A673 (cell line): ENCODE measurements at regions not wholly inside any gene's neighbourhood (a gene's known extent, or its start where the extent isn't known, plus 50 kb on each side); places are given as distances from the start of the nearest gene placed in this dataset.
A peak's percentile ranks its signal among the peaks of the same experiment; 100 is the strongest.

Source experiments
- BruUV-seq: library from RNA; stranded (reverse); fragments of 400-500 nt; replicated peaks from 2 replicates; lab custom pipeline; 2021; lab: Mats Ljungman, UMichigan
- CTCF ChIA-PET: fragments of 300-600 bp; sonication (Branson Sonifier 250); formaldehyde crosslinking; loops from one replicate; lab custom pipeline; 2022; ENCODE audit warnings: antibody characterized with exemption; lab: Charles Lee
- POLR2A ChIA-PET: fragments of 300-600 bp; sonication (Branson Sonifier 250); formaldehyde crosslinking; loops from one replicate; lab custom pipeline; 2022; ENCODE audit warnings: antibody characterized with exemption; ENCODE audit not compliant: low non-redundant PET; lab: Charles Lee
- DNase-seq: peaks from one replicate; pipeline ENCODE4 v3.0.0-alpha.2; 2015; ENCODE audit warnings: low spot score
- H3K27ac ChIP-seq: fragments of 200-600 bp; sonication (generic); 2 replicates; pipeline ENCODE4 v1.5.1; 2016; ENCODE audit warnings: mixed run types, low read depth, mild to moderate bottlenecking, mixed read lengths, antibody characterized with exemption, low read length; ENCODE audit not compliant: poor library complexity, severe bottlenecking
- H3K27me3 ChIP-seq: fragments of 200-600 bp; sonication (generic); replicated peaks from 2 replicates; pipeline ENCODE4 v1.6.1; 2017; ENCODE audit warnings: mixed run types, low read depth, mild to moderate bottlenecking, mixed read lengths, antibody characterized with exemption, low read length; ENCODE audit not compliant: insufficient read depth, poor library complexity
- H3K36me3 ChIP-seq: fragments of 200-600 bp; sonication (generic); 2 replicates; pipeline ENCODE4 v1.6.1; 2016; ENCODE audit warnings: mixed run types, mild to moderate bottlenecking, mixed read lengths, antibody characterized with exemption, low read length; ENCODE audit not compliant: insufficient read depth, poor library complexity, severe bottlenecking
- H3K4me1 ChIP-seq: fragments of 200-600 bp; sonication (generic); 2 replicates; pipeline ENCODE4 v1.6.1; 2017; ENCODE audit warnings: mixed run types, mild to moderate bottlenecking, mixed read lengths, antibody characterized with exemption, low read length; ENCODE audit not compliant: insufficient read depth, poor library complexity, severe bottlenecking
- H3K4me3 ChIP-seq: fragments of 200-600 bp; sonication (generic); 2 replicates; pipeline ENCODE4 v1.5.1; 2016; ENCODE audit warnings: low read depth, mixed run types, mild to moderate bottlenecking, mixed read lengths, low read length; ENCODE audit not compliant: poor library complexity, severe bottlenecking
- H3K9me3 ChIP-seq: fragments of 200-600 bp; sonication (generic); 2 replicates; pipeline ENCODE4 v1.6.1; 2016; ENCODE audit warnings: mixed run types, low read depth, mild to moderate bottlenecking, mixed read lengths, antibody characterized with exemption, low read length; ENCODE audit not compliant: poor library complexity, severe bottlenecking
- CTCF ChIP-seq: fragments of 300-800, 200-600 bp; sonication (generic); conservative IDR thresholded peaks from 2 replicates; pipeline ENCODE4 v1.5.1; 2017; ENCODE audit warnings: low read depth, mild to moderate bottlenecking, antibody characterized with exemption, low read length, moderate library complexity, mixed read lengths
- EZH2 ChIP-seq: fragments of 200-600 bp; sonication (generic); IDR thresholded peaks from 2 replicates; pipeline ENCODE4 v1.6.1; 2017; ENCODE audit warnings: borderline replicate concordance, low read depth, mild to moderate bottlenecking, mixed read lengths, antibody characterized with exemption, low read length; ENCODE audit not compliant: poor library complexity, severe bottlenecking
- intact Hi-C: fragments of 100-400 bp; cut with micrococcal nuclease; formaldehyde crosslinking; loops from one replicate; pipeline ENCODE4 v1.10.0; 2022; ENCODE audit not compliant: unreplicated experiment

DNA sequence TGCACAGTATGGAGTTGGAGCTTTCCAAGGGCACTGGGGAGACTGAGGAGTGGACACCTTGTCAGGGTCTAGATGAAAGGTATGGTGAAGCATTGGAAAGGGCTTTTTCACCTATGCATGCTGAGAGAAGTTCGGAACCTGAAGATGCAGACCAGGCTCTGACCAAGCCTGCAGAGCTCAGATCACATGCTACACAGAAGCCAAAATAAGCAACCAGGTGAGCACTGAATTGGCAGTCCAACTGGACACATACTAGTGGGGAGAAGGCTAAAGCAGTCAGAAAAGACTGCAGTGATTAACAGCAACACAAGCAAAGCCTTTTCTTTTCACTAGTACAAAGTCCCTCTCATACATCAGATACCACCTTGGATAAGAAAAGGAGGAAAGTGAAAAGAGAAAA lies 238.3 kb upstream of the PLSCR5 start:
- no TSS peak for BruUV-seq
- no peaks in the 10 kb centered on the region for H3K36me3 ChIP-seq
- DNase-seq: no peak
- peaks cover 23% of the 10 kb centered on the region for H3K27me3 ChIP-seq
- TF ChIP-seq CTCF: no peak
- no peak for TF ChIP-seq EZH2
- H3K9me3 ChIP-seq: no peaks in the 10 kb centered on the region
- H3K4me3 ChIP-seq: no peak overlapping the region
- CTCF ChIA-PET: no interaction called here
- H3K4me1 ChIP-seq: peaks cover 5% of the 10 kb centered on the region
- no peak overlapping the region for H3K27ac ChIP-seq
- POLR2A ChIA-PET: no interaction called here
- intact Hi-C loops: no loop called here

GRCh38 chr3:146839727-146840375 lies 234.7 kb upstream of the PLSCR5 start:
- Histone ChIP-seq H3K4me3 (no peak overlapping the region), H3K27me3 (peaks cover 23% of the 10 kb centered on the region), H3K36me3 (no peaks in the 10 kb centered on the region), H3K9me3 (no peaks in the 10 kb centered on the region), H3K4me1 (peaks cover 2% of the 10 kb centered on the region), H3K27ac (no peak overlapping the region)
- BruUV-seq: no TSS peak
- POLR2A ChIA-PET: no interaction called here
- no peak for TF ChIP-seq CTCF
- no peak for TF ChIP-seq EZH2
- CTCF ChIA-PET: no interaction called here
- peak; percentile 7 for DNase-seq
- intact Hi-C loops: no loop called here

DNA sequence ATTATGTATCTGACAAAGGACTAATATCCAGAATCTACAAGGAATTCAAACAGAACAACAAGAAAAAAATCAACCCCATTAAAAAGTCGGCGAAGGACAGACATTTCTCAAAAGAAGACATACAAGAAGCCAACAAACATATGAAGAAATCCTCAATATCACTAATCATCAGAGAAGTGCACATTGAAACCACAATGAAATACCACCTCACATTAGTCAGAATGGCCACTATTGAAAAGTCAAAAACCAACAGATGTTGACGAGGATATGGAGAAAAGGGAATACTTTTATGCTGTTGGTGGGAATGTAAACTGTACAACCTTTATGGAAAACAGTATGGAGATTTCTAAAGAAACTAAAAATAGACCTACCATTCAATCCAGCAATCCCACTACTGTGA lies 233.1 kb upstream of the PLSCR5 start:
- H3K36me3 ChIP-seq: no peaks in the 10 kb centered on the region
- H3K27ac ChIP-seq: no peak overlapping the region
- TF ChIP-seq EZH2: no peak
- no peak for TF ChIP-seq CTCF
- intact Hi-C loops: no loop called here
- no peaks in the 10 kb centered on the region for H3K4me1 ChIP-seq
- peaks cover 19% of the 10 kb centered on the region for H3K27me3 ChIP-seq
- no TSS peak for BruUV-seq
- ChIA-PET CTCF (no interaction called here), POLR2A (no interaction called here)
- no peak overlapping the region for H3K4me3 ChIP-seq
- H3K9me3 ChIP-seq: no peaks in the 10 kb centered on the region
- no peak for DNase-seq
